Brain microvascular endothelial cell (primary cell): ENCODE measurements at regions not wholly inside any gene's neighbourhood (a gene's known extent, or its start where the extent isn't known, plus 50 kb on each side); places are given as distances from the start of the nearest gene placed in this dataset.

Source experiments
- DNase-seq: peaks from one replicate; pipeline ENCODE4 v3.0.0-alpha.2; 2020
- H3K27ac ChIP-seq: fragments of 250-450 bp; sonication (Bioruptor Pico); 2 replicates; pipeline ENCODE4 v1.5.1; 2020; ENCODE audit warnings: mild to moderate bottlenecking, moderate library complexity
- H3K27me3 ChIP-seq: fragments of 250-450 bp; sonication (Bioruptor Pico); replicated peaks from 2 replicates; pipeline ENCODE4 v1.5.1; 2020; ENCODE audit warnings: mild to moderate bottlenecking
- H3K36me3 ChIP-seq: fragments of 250-450 bp; sonication (Bioruptor Pico); replicated peaks from 2 replicates; pipeline ENCODE4 v1.5.1; 2020; ENCODE audit warnings: mild to moderate bottlenecking
- H3K4me3 ChIP-seq: 2 replicates; pipeline ENCODE4 v1.5.1; 2011; ENCODE audit warnings: low read depth, mild to moderate bottlenecking, control low read depth, low read length, moderate library complexity
- CTCF ChIP-seq: IDR thresholded peaks from 2 replicates; pipeline ENCODE4 v1.5.1; 2011; ENCODE audit warnings: low read depth, mild to moderate bottlenecking, moderate library complexity, low read length, control low read depth, inconsistent platforms; ENCODE audit errors: missing control alignments
- in situ Hi-C: cut with HindIII; loops from 2 replicates; pipeline ENCODE4 v1.10.0; 2017; ENCODE audit warnings: low sequenced_read_pairs, low pct_ligation_motif_present

- no peaks in the 10 kb centered on the region for H3K27me3 ChIP-seq
- in situ Hi-C loops: no loop called here
- no peaks in the 10 kb centered on the region for H3K36me3 ChIP-seq
- no peak for DNase-seq
- no peak overlapping the region for H3K4me3 ChIP-seq
- TF ChIP-seq CTCF: no peak
- H3K27ac ChIP-seq: no peak overlapping the region
Measured at GRCh38 chr3:94869059-94869547, 806.2 kb downstream of the NSUN3 start.

GRCh38 chr3:94873751-94874150, 810.9 kb downstream of the NSUN3 start:
- Histone ChIP-seq H3K27ac (no peak overlapping the region), H3K4me3 (no peak overlapping the region), H3K36me3 (no peaks in the 10 kb centered on the region), H3K27me3 (no peaks in the 10 kb centered on the region)
- no peak for DNase-seq
- no peak for TF ChIP-seq CTCF
- in situ Hi-C loops: no loop called here

- in situ Hi-C loops: no loop called here
- Histone ChIP-seq H3K4me3 (no peak overlapping the region), H3K27ac (no peak overlapping the region), H3K36me3 (no peaks in the 10 kb centered on the region), H3K27me3 (no peaks in the 10 kb centered on the region)
- DNase-seq: no peak
- no peak for TF ChIP-seq CTCF
Measured at GRCh38 chr3:94875149-94875548, 812.3 kb downstream of the NSUN3 start.

GRCh38 chr3:94887065-94887464, 824.2 kb downstream of the NSUN3 start:
- DNase-seq: no peak
- H3K36me3 ChIP-seq: no peaks in the 10 kb centered on the region
- no peak for TF ChIP-seq CTCF
- in situ Hi-C loops: no loop called here
- no peak overlapping the region for H3K27ac ChIP-seq
- no peak overlapping the region for H3K4me3 ChIP-seq
- no peaks in the 10 kb centered on the region for H3K27me3 ChIP-seq

- no peak overlapping the region for H3K27ac ChIP-seq
- TF ChIP-seq CTCF: no peak
- in situ Hi-C loops: no loop called here
- no peaks in the 10 kb centered on the region for H3K36me3 ChIP-seq
- H3K27me3 ChIP-seq: no peaks in the 10 kb centered on the region
- DNase-seq: no peak
- H3K4me3 ChIP-seq: no peak overlapping the region
Measured at GRCh38 chr3:94896994-94897393, 834.1 kb downstream of the NSUN3 start.

GRCh38 chr3:94904156-94904674, 841.4 kb downstream of the NSUN3 start:
- no peak overlapping the region for H3K27ac ChIP-seq
- H3K27me3 ChIP-seq: no peaks in the 10 kb centered on the region
- no peaks in the 10 kb centered on the region for H3K36me3 ChIP-seq
- no peak for TF ChIP-seq CTCF
- in situ Hi-C loops: no loop called here
- H3K4me3 ChIP-seq: no peak overlapping the region
- no peak for DNase-seq
